Activated naive CD8-positive, alpha-beta T cell (primary cell): ENCODE measurements at regions not wholly inside any gene's neighbourhood (a gene's known extent, or its start where the extent isn't known, plus 50 kb on each side); places are given as distances from the start of the nearest gene placed in this dataset.

ENCODE experiments used
- H3K27ac Mint-ChIP-seq: one replicate; pipeline ENCODE4 v1.8.0; 2021; ENCODE audit warnings: mixed read lengths
- H3K27me3 Mint-ChIP-seq: one replicate; pipeline ENCODE4 v1.8.0; 2021; ENCODE audit warnings: mixed read lengths
- H3K36me3 Mint-ChIP-seq: one replicate; pipeline ENCODE4 v1.8.0; 2021; ENCODE audit warnings: mixed read lengths
- H3K4me1 Mint-ChIP-seq: one replicate; pipeline ENCODE4 v1.8.0; 2021; ENCODE audit warnings: low read depth, mixed read lengths
- H3K4me3 Mint-ChIP-seq: one replicate; pipeline ENCODE4 v1.8.0; 2021; ENCODE audit warnings: mild to moderate bottlenecking, mixed read lengths
- H3K9me3 Mint-ChIP-seq: one replicate; pipeline ENCODE4 v1.8.0; 2021; ENCODE audit warnings: low read depth, mixed read lengths

- Mint-ChIP-seq H3K4me3 (no peak overlapping the region), H3K9me3 (no peaks in the 10 kb centered on the region), H3K27ac (no peak overlapping the region), H3K36me3 (no peaks in the 10 kb centered on the region), H3K4me1 (no peaks in the 10 kb centered on the region), H3K27me3 (no peaks in the 10 kb centered on the region)
Measured at GRCh38 chr21:22993822-22994574, 1995.8 kb downstream of the NCAM2 start.

GRCh38 chr21:23003951-23004350 lies 2005.7 kb downstream of the NCAM2 start:
- H3K27me3 Mint-ChIP-seq = no peaks in the 10 kb centered on the region
- H3K4me3 Mint-ChIP-seq = no peak overlapping the region
- H3K4me1 Mint-ChIP-seq = no peaks in the 10 kb centered on the region
- H3K27ac Mint-ChIP-seq = no peak overlapping the region
- H3K9me3 Mint-ChIP-seq = peaks cover 4% of the 10 kb centered on the region
- H3K36me3 Mint-ChIP-seq = no peaks in the 10 kb centered on the region

GRCh38 chr21:23008601-23009202 lies 2010.5 kb downstream of the NCAM2 start:
- no peak overlapping the region for H3K4me3 Mint-ChIP-seq
- H3K4me1 Mint-ChIP-seq = no peaks in the 10 kb centered on the region
- no peak overlapping the region for H3K27ac Mint-ChIP-seq
- peaks cover 4% of the 10 kb centered on the region for H3K9me3 Mint-ChIP-seq
- H3K27me3 Mint-ChIP-seq = no peaks in the 10 kb centered on the region
- no peaks in the 10 kb centered on the region for H3K36me3 Mint-ChIP-seq

- no peak overlapping the region for H3K4me3 Mint-ChIP-seq
- no peak overlapping the region for H3K27ac Mint-ChIP-seq
- no peaks in the 10 kb centered on the region for H3K36me3 Mint-ChIP-seq
- H3K4me1 Mint-ChIP-seq = no peaks in the 10 kb centered on the region
- H3K27me3 Mint-ChIP-seq = no peaks in the 10 kb centered on the region
- no peaks in the 10 kb centered on the region for H3K9me3 Mint-ChIP-seq
Measured at GRCh38 chr21:23009360-23009759, 2011.2 kb downstream of the NCAM2 start.

GRCh38 chr21:23014021-23014420 lies 2015.8 kb downstream of the NCAM2 start:
- no peaks in the 10 kb centered on the region for H3K36me3 Mint-ChIP-seq
- no peak overlapping the region for H3K27ac Mint-ChIP-seq
- no peaks in the 10 kb centered on the region for H3K27me3 Mint-ChIP-seq
- no peak overlapping the region for H3K4me3 Mint-ChIP-seq
- no peaks in the 10 kb centered on the region for H3K9me3 Mint-ChIP-seq
- H3K4me1 Mint-ChIP-seq = no peaks in the 10 kb centered on the region

- H3K4me1 Mint-ChIP-seq = no peaks in the 10 kb centered on the region
- no peak overlapping the region for H3K27ac Mint-ChIP-seq
- no peaks in the 10 kb centered on the region for H3K9me3 Mint-ChIP-seq
- H3K36me3 Mint-ChIP-seq = no peaks in the 10 kb centered on the region
- H3K27me3 Mint-ChIP-seq = no peaks in the 10 kb centered on the region
- no peak overlapping the region for H3K4me3 Mint-ChIP-seq
Measured at GRCh38 chr21:23016617-23017016, 2018.4 kb downstream of the NCAM2 start.

GRCh38 chr21:23017989-23018388 lies 2019.8 kb downstream of the NCAM2 start:
- Mint-ChIP-seq H3K36me3 (no peaks in the 10 kb centered on the region), H3K4me3 (no peak overlapping the region), H3K27ac (no peak overlapping the region), H3K27me3 (no peaks in the 10 kb centered on the region), H3K4me1 (no peaks in the 10 kb centered on the region), H3K9me3 (no peaks in the 10 kb centered on the region)

GRCh38 chr21:23020969-23021368 lies 2022.8 kb downstream of the NCAM2 start:
- no peak overlapping the region for H3K27ac Mint-ChIP-seq
- H3K36me3 Mint-ChIP-seq = no peaks in the 10 kb centered on the region
- H3K4me3 Mint-ChIP-seq = no peak overlapping the region
- H3K4me1 Mint-ChIP-seq = no peaks in the 10 kb centered on the region
- no peaks in the 10 kb centered on the region for H3K9me3 Mint-ChIP-seq
- H3K27me3 Mint-ChIP-seq = no peaks in the 10 kb centered on the region

- Mint-ChIP-seq H3K4me3 (no peak overlapping the region), H3K36me3 (no peaks in the 10 kb centered on the region), H3K27ac (no peak overlapping the region), H3K4me1 (no peaks in the 10 kb centered on the region), H3K27me3 (no peaks in the 10 kb centered on the region), H3K9me3 (no peaks in the 10 kb centered on the region)
Measured at GRCh38 chr21:23021481-23021880, 2023.3 kb downstream of the NCAM2 start.

- Mint-ChIP-seq H3K27ac (no peak overlapping the region), H3K4me3 (no peak overlapping the region), H3K36me3 (no peaks in the 10 kb centered on the region), H3K27me3 (no peaks in the 10 kb centered on the region), H3K9me3 (no peaks in the 10 kb centered on the region), H3K4me1 (no peaks in the 10 kb centered on the region)
Measured at GRCh38 chr21:23026878-23027277, 2028.7 kb downstream of the NCAM2 start.

GRCh38 chr21:23039846-23040245 lies 2041.6 kb downstream of the NCAM2 start:
- no peaks in the 10 kb centered on the region for H3K36me3 Mint-ChIP-seq
- H3K27ac Mint-ChIP-seq = no peak overlapping the region
- H3K9me3 Mint-ChIP-seq = no peaks in the 10 kb centered on the region
- no peaks in the 10 kb centered on the region for H3K4me1 Mint-ChIP-seq
- H3K27me3 Mint-ChIP-seq = no peaks in the 10 kb centered on the region
- no peak overlapping the region for H3K4me3 Mint-ChIP-seq

GRCh38 chr21:23045955-23046354 lies 2047.7 kb downstream of the NCAM2 start:
- Mint-ChIP-seq H3K36me3 (no peaks in the 10 kb centered on the region), H3K27ac (no peak overlapping the region), H3K4me1 (no peaks in the 10 kb centered on the region), H3K27me3 (no peaks in the 10 kb centered on the region), H3K4me3 (no peak overlapping the region), H3K9me3 (no peaks in the 10 kb centered on the region)

- Mint-ChIP-seq H3K27me3 (no peaks in the 10 kb centered on the region), H3K36me3 (no peaks in the 10 kb centered on the region), H3K9me3 (peaks cover 3% of the 10 kb centered on the region), H3K4me3 (no peak overlapping the region), H3K4me1 (no peaks in the 10 kb centered on the region), H3K27ac (no peak overlapping the region)
Measured at GRCh38 chr21:23067672-23068071, 2069.5 kb downstream of the NCAM2 start.

- Mint-ChIP-seq H3K36me3 (no peaks in the 10 kb centered on the region), H3K9me3 (no peaks in the 10 kb centered on the region), H3K27me3 (no peaks in the 10 kb centered on the region), H3K27ac (no peak overlapping the region), H3K4me3 (no peak overlapping the region), H3K4me1 (no peaks in the 10 kb centered on the region)
Measured at GRCh38 chr21:23083242-23083641, 2085.0 kb downstream of the NCAM2 start.

- H3K36me3 Mint-ChIP-seq = no peaks in the 10 kb centered on the region
- H3K4me3 Mint-ChIP-seq = no peak overlapping the region
- no peaks in the 10 kb centered on the region for H3K9me3 Mint-ChIP-seq
- no peaks in the 10 kb centered on the region for H3K4me1 Mint-ChIP-seq
- no peaks in the 10 kb centered on the region for H3K27me3 Mint-ChIP-seq
- H3K27ac Mint-ChIP-seq = no peak overlapping the region
Measured at GRCh38 chr21:23093259-23093658, 2095.1 kb downstream of the NCAM2 start.

- no peak overlapping the region for H3K4me3 Mint-ChIP-seq
- no peak overlapping the region for H3K27ac Mint-ChIP-seq
- no peaks in the 10 kb centered on the region for H3K36me3 Mint-ChIP-seq
- H3K9me3 Mint-ChIP-seq = no peaks in the 10 kb centered on the region
- H3K4me1 Mint-ChIP-seq = no peaks in the 10 kb centered on the region
- no peaks in the 10 kb centered on the region for H3K27me3 Mint-ChIP-seq
Measured at GRCh38 chr21:23099185-23099584, 2101.0 kb downstream of the NCAM2 start.
